ENCODE measurements at regions not wholly inside any gene's neighbourhood (a gene's known extent, or its start where the extent isn't known, plus 50 kb on each side); places are given as distances from the start of the nearest gene placed in this dataset.

- Histone ChIP-seq H3K27me3 (replicated peaks; ENCODE audit: insufficient read depth) (0 out of 2 replicates have a peak, but pooled peaks cover 6% of the 10 kb centered on the region), H3K4me2 (ENCODE audit: unreplicated experiment) (no peak overlapping the region), H3F3A (ENCODE audit: insufficient read depth) (no peaks in the 10 kb centered on the region), H3K9me2 (ENCODE audit: insufficient read depth) (no peaks in the 10 kb centered on the region), H3K79me2 (ENCODE audit: insufficient read depth) (no peaks in the 10 kb centered on the region), H3K9ac (no peak overlapping the region), H3K36me3 (ENCODE audit: low read depth) (no peaks in the 10 kb centered on the region), H4K20me1 (ENCODE audit: insufficient read depth) (no peaks in the 10 kb centered on the region), H3K9me3 (ENCODE audit: low read depth) (no peaks in the 10 kb centered on the region), H3K4me1 (ENCODE audit: insufficient read depth) (no peaks in the 10 kb centered on the region), H3K4me3 (no peak overlapping the region), H3K27ac (no peak overlapping the region), H2AFZ (no peak overlapping the region)
- no peak for DNase-seq
- TF ChIP-seq EZH2 (IDR thresholded peaks at IDR 0.05; ENCODE audit: insufficient read depth, poor library complexity, severe bottlenecking): no peak
- no peak for TF ChIP-seq EZH2phosphoT487 (IDR thresholded peaks at IDR 0.05; ENCODE audit: insufficient read depth, low read depth)
- WGBS, 2 experiments (ENCODE audit: low coverage in 1 of 2, low lambda C conversion rate in 2 of 2, missing lambda C conversion rate in 2 of 2): 26 to 28% methylated on average over 5 of the region's 5 CpGs
- in situ Hi-C loops (cut with MboI): no loop called here
Observed at GRCh38 chr12:107931761-107932160, 157.3 kb downstream of the ASCL4 start.

DNA sequence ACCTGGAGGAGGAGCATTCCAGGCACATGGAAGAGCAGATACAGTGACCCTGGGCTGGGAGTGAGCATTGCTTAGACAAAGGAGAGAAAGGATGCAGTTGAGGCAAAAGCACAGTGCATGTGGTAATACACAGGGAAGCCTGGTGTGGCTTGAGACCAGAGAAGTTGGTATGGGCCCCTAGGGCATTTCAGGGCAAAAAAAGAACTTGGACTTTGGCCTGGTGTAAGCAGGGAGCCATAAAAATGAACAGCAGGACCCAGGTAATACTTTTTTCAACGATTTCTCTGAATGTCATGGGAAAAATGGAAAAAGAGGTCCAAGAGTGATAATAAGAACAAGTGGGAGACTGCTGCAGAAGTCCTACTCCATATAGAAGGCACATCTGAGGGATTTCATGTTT, 163.9 kb downstream of the ASCL4 start:
- in situ Hi-C loops (cut with MboI): no loop called here
- Histone ChIP-seq H3K9me2 (ENCODE audit: insufficient read depth) (no peaks in the 10 kb centered on the region), H4K20me1 (ENCODE audit: insufficient read depth) (no peaks in the 10 kb centered on the region), H3K4me3 (no peak overlapping the region), H3K79me2 (ENCODE audit: insufficient read depth) (no peaks in the 10 kb centered on the region), H3K27ac (no peak overlapping the region), H3K9ac (no peak overlapping the region), H3K4me1 (ENCODE audit: insufficient read depth) (no peaks in the 10 kb centered on the region), H3K9me3 (ENCODE audit: low read depth) (no peaks in the 10 kb centered on the region), H3K36me3 (ENCODE audit: low read depth) (no peaks in the 10 kb centered on the region), H3F3A (ENCODE audit: insufficient read depth) (no peaks in the 10 kb centered on the region), H3K4me2 (ENCODE audit: unreplicated experiment) (no peak overlapping the region), H2AFZ (no peak overlapping the region), H3K27me3 (replicated peaks; ENCODE audit: insufficient read depth) (no peaks in the 10 kb centered on the region)
- no peak for DNase-seq
- TF ChIP-seq EZH2phosphoT487 (IDR thresholded peaks at IDR 0.05; ENCODE audit: insufficient read depth, low read depth) (no peak), EZH2 (IDR thresholded peaks at IDR 0.05; ENCODE audit: insufficient read depth, poor library complexity, severe bottlenecking) (no peak)
- 6 to 7% methylated on average over 1 of the region's 1 CpG for whole genome bisulfite sequencing, 2 experiments (ENCODE audit: low coverage in 1 of 2, low lambda C conversion rate in 2 of 2, missing lambda C conversion rate in 2 of 2)

GRCh38 chr12:107948391-107948945, 174.0 kb downstream of the ASCL4 start:
- Histone ChIP-seq H3K4me1 (ENCODE audit: insufficient read depth) (no peaks in the 10 kb centered on the region), H3K36me3 (ENCODE audit: low read depth) (no peaks in the 10 kb centered on the region), H3K27ac (no peak overlapping the region), H3K79me2 (ENCODE audit: insufficient read depth) (no peaks in the 10 kb centered on the region), H4K20me1 (ENCODE audit: insufficient read depth) (no peaks in the 10 kb centered on the region), H3K9me3 (ENCODE audit: low read depth) (no peaks in the 10 kb centered on the region), H3K9ac (no peak overlapping the region), H3K4me2 (ENCODE audit: unreplicated experiment) (no peak overlapping the region), H3K27me3 (replicated peaks; ENCODE audit: insufficient read depth) (0 out of 2 replicates have a peak, but pooled peaks cover 5% of the 10 kb centered on the region), H3F3A (ENCODE audit: insufficient read depth) (no peaks in the 10 kb centered on the region), H3K4me3 (no peak overlapping the region), H2AFZ (no peak overlapping the region), H3K9me2 (ENCODE audit: insufficient read depth) (no peaks in the 10 kb centered on the region)
- in situ Hi-C loops (cut with MboI): no loop called here
- TF ChIP-seq EZH2phosphoT487 (IDR thresholded peaks at IDR 0.05; ENCODE audit: insufficient read depth, low read depth): no peak
- no peak for TF ChIP-seq EZH2 (IDR thresholded peaks at IDR 0.05; ENCODE audit: insufficient read depth, poor library complexity, severe bottlenecking)
- 1 to 3% methylated on average over 12 of the region's 12 CpGs for WGBS, 2 experiments (ENCODE audit: low coverage in 1 of 2, low lambda C conversion rate in 2 of 2, missing lambda C conversion rate in 2 of 2)
- DNase-seq: no peak

GRCh38 chr12:107951024-107951423, 176.5 kb downstream of the ASCL4 start:
- Histone ChIP-seq H3K4me1 (ENCODE audit: insufficient read depth) (no peaks in the 10 kb centered on the region), H3K36me3 (ENCODE audit: low read depth) (no peaks in the 10 kb centered on the region), H3K27ac (no peak overlapping the region), H3K4me3 (no peak overlapping the region), H3K79me2 (ENCODE audit: insufficient read depth) (no peaks in the 10 kb centered on the region), H3K9me3 (ENCODE audit: low read depth) (no peaks in the 10 kb centered on the region), H3K9me2 (ENCODE audit: insufficient read depth) (no peaks in the 10 kb centered on the region), H3F3A (ENCODE audit: insufficient read depth) (no peaks in the 10 kb centered on the region), H3K9ac (no peak overlapping the region), H4K20me1 (ENCODE audit: insufficient read depth) (no peaks in the 10 kb centered on the region), H2AFZ (no peak overlapping the region), H3K4me2 (ENCODE audit: unreplicated experiment) (no peak overlapping the region), H3K27me3 (replicated peaks; ENCODE audit: insufficient read depth) (0 out of 2 replicates have a peak, but pooled peaks cover 5% of the 10 kb centered on the region)
- in situ Hi-C loops (cut with MboI): no loop called here
- DNase-seq: no peak
- TF ChIP-seq EZH2 (IDR thresholded peaks at IDR 0.05; ENCODE audit: insufficient read depth, poor library complexity, severe bottlenecking): no peak
- TF ChIP-seq EZH2phosphoT487 (IDR thresholded peaks at IDR 0.05; ENCODE audit: insufficient read depth, low read depth): no peak
- WGBS, 2 experiments (ENCODE audit: low coverage in 1 of 2, low lambda C conversion rate in 2 of 2, missing lambda C conversion rate in 2 of 2): 19 to 42% methylated on average over 2 of the region's 2 CpGs

All from GM23248 (cell line).